HuH-7.5 (cell line): ENCODE measurements at regions not wholly inside any gene's neighbourhood (a gene's known extent, or its start where the extent isn't known, plus 50 kb on each side); places are given as distances from the start of the nearest gene placed in this dataset.
"Not testable (repeated sequence)": the region's sequence is repeated elsewhere in the genome, so short reads cannot be mapped to it uniquely, and the experiment has no call there.

Experiments used
- DNase-seq: peaks from one replicate; pipeline ENCODE4 v3.0.0; 2011; ENCODE audit warnings: low spot score

- no peak for DNase-seq
These were observed 58.7 kb downstream of the EDN1 start for GRCh38 chr6:12348530-12349511.

GRCh38 chr6:12350644-12351170, 60.5 kb downstream of the EDN1 start:
- DNase-seq = no peak

- DNase-seq = no peak
These were observed 61.5 kb downstream of the EDN1 start for GRCh38 chr6:12351672-12352071.

GRCh38 chr6:12353731-12354130, 63.6 kb downstream of the EDN1 start:
- DNase-seq = no peak

GRCh38 chr6:12354499-12354898, 64.3 kb downstream of the EDN1 start:
- no peak for DNase-seq

- no peak for DNase-seq
These were observed 65.2 kb downstream of the EDN1 start for GRCh38 chr6:12355354-12355753.

GRCh38 chr6:12356431-12356830, 66.3 kb downstream of the EDN1 start:
- no peak for DNase-seq

GRCh38 chr6:12356983-12357972, 67.1 kb downstream of the EDN1 start:
- no peak for DNase-seq

GRCh38 chr6:12359036-12359435, 68.9 kb downstream of the EDN1 start:
- no peak for DNase-seq

GRCh38 chr6:12361042-12361765, 71.0 kb downstream of the EDN1 start:
- no peak for DNase-seq

- not testable (repeated sequence) for DNase-seq
These were observed 73.1 kb downstream of the EDN1 start for GRCh38 chr6:12363277-12363650.

- no peak for DNase-seq
These were observed 73.7 kb downstream of the EDN1 start for GRCh38 chr6:12363651-12364381.

- no peak for DNase-seq
These were observed 74.5 kb downstream of the EDN1 start for GRCh38 chr6:12364621-12365020.

GRCh38 chr6:12366731-12367130, 76.6 kb downstream of the EDN1 start:
- no peak for DNase-seq

GRCh38 chr6:12367412-12367811, 77.3 kb downstream of the EDN1 start:
- DNase-seq = no peak

GRCh38 chr6:12369355-12369754, 79.2 kb downstream of the EDN1 start:
- DNase-seq = no peak

GRCh38 chr6:12369781-12370262, 79.7 kb downstream of the EDN1 start:
- no peak for DNase-seq

- no peak for DNase-seq
These were observed 81.0 kb downstream of the EDN1 start for GRCh38 chr6:12371151-12371550.

GRCh38 chr6:12371641-12372146, 81.5 kb downstream of the EDN1 start:
- peak; percentile 8 for DNase-seq

GRCh38 chr6:12379181-12379580, 89.0 kb downstream of the EDN1 start:
- DNase-seq = no peak

GRCh38 chr6:12381587-12381986, 91.4 kb downstream of the EDN1 start:
- no peak for DNase-seq
